GM21390 (cell line): ENCODE measurements at regions not wholly inside any gene's neighbourhood (a gene's known extent, or its start where the extent isn't known, plus 50 kb on each side); places are given as distances from the start of the nearest gene placed in this dataset.

Experiments used
- ATAC-seq: cut with Tn5 transposase; IDR thresholded peaks from one replicate; pipeline ENCODE4 v1.9.1; 2021; ENCODE audit not compliant: unreplicated experiment

- ATAC-seq: no peak
Observed at GRCh38 chr18:78305789-78306188, 673.8 kb upstream of the SALL3 start.

GRCh38 chr18:78309307-78309706 is 670.3 kb upstream of the SALL3 start:
- ATAC-seq: no peak

DNA sequence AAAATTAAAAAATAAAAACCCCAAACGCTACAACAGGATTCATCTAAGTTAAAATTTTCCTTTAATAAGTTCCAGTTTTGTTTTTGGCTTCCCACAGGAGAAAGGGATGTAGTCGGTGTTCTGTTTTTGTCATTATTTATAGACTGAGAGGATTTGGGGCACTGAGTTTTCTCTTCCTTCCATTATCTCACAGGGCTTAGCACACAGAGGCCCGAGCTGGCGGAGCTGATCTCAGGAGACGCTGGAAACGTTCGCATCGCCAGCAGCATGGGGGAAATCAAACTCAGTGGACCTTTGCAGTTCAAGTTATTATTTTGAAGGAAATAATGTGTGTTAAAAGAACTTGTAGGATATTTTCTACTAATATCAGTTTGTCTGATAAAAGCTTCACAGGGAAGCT is 669.7 kb upstream of the SALL3 start:
- no peak for ATAC-seq

DNA sequence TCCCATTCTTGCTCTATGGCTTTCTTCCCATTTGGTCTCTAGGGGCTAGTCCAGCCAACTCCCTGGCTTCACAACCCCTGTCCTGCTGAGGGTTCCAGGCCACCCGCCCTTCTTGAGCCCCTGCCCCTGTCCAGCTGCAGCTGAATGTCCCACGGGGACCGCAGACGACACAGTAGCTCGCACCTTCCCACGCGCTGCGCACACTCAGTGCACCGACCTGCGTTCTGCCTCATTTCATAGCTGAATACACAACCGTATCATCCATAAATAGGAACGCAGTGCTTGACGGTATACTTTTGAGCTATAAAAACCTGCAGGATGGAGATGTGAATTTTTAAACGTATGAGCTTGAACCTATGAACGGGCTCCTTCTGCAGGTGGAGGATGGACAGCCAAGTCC is 660.4 kb upstream of the SALL3 start:
- ATAC-seq: no peak

DNA sequence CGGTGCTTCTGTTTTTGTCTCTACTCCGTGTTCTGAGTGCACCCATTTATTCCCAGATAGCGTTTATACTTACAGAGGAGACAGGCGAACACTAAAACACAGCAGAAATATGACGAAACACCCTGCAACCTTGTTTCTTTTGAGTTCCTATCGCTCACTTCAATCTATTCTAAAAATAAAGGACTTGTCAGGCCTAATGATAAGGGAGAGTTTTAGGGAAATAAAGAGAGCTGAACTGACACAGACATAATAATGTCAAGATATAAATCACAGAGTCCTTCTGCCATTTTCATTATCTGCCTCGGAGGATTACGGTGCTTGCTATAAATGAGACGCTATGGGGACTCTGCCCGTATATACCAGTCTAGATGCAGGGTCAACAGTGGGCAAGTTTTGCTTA is 659.7 kb upstream of the SALL3 start:
- no peak for ATAC-seq

DNA sequence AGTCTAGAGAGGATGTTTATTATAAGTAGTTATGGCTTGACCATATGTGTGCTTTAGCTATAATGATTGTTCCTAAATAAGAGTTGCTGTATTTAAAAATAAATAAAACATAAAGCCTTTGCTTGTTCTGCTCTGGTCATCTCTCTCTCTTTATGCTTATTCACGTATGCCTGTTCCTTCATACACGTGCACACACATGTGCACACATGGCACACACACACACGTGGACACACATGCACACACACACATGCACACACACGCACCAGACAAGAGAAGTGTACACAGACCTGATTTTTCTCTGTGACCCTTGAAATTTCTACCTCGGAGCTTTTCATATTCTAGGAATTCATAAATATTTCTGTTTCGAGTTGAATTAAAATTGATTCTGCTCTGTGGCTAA is 658.2 kb upstream of the SALL3 start:
- ATAC-seq: no peak

DNA sequence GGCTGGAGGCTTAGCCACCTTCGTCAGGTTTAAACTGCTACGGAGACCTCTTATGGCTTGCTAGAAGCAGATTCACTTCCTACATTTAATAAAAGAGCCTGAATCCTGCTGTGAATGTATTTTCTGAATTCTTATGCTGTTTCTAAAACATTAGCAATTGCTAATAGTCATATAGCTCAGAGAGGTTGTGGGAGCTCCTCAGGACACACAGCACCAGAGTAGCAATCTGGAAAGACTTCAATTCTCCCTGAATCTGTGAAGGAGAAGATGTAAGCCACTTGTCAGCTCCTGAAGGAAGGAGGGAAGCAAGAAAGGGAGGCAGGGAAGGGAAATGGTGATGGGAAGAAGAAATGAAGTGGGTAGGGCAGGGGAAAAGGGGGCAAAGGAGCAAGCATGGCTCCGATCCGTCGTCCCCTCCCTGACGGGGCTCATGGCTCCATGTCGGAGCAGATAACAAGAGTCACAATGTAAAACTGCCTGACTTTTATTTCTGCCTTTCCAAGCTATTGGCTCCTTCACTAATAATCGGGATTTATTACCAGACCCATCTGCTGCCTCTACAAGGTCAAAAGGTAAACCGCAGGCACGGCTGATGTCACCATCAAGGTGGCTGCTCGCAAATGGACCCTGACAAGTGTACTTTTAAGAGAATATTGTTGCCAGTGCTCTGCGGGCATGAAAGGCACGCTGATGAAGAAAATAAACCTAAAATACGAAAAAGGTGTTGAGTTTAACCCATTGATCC is 656.0 kb upstream of the SALL3 start:
- no peak for ATAC-seq

- ATAC-seq: no peak
Observed at GRCh38 chr18:78327643-78328042, 652.0 kb upstream of the SALL3 start.

GRCh38 chr18:78330766-78331165 is 648.9 kb upstream of the SALL3 start:
- ATAC-seq: no peak

DNA sequence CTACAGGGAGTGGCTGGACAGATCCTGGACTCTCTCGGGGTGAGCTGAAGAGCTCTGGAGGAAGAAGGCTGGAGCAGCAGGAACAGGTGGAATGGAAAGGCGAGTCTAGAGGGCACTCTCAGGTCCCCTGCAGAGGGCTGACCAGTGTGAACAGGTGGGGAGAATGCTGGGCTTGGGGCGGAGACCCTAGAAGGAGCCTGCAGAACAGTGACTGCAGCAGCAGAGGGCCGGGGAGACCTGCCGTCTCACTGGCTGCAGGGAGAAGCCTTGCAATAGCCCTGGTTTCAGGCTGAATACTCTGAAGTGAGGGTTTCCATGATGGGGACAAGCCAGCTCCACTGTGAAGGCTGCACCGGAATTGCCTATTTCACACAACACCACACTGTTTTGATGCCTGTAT is 626.7 kb upstream of the SALL3 start:
- no peak for ATAC-seq

GRCh38 chr18:78362198-78362597 is 617.4 kb upstream of the SALL3 start:
- ATAC-seq: no peak

- no peak for ATAC-seq
Observed at GRCh38 chr18:78363556-78364387, 615.8 kb upstream of the SALL3 start.

DNA sequence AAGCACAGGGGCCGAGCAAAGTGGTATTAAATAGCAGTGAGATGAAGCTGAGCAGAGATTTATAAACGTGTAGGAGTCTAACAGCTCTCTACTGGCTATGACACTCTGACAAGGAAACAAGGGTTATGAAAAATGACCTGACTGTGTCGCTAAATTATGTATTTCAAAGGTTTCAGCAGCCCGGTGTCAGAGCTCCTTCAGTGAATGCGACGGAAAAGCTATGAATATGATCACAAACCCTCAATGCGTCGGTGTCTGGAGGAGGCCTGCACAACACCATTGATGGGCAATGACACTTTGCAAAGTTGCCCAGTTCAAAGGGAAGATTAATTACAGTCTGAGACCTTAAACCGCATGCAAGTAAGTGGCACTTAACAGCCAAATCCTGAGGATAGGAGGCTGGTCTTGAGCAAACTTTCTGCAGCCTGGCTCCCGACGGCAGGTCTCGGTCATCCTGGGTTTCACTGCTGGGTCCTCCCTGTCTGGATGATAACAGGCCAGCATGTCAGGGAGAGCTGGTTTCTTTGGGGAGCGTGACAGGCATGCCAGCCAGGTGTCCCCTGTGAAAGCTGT is 615.1 kb upstream of the SALL3 start:
- ATAC-seq: no peak

DNA sequence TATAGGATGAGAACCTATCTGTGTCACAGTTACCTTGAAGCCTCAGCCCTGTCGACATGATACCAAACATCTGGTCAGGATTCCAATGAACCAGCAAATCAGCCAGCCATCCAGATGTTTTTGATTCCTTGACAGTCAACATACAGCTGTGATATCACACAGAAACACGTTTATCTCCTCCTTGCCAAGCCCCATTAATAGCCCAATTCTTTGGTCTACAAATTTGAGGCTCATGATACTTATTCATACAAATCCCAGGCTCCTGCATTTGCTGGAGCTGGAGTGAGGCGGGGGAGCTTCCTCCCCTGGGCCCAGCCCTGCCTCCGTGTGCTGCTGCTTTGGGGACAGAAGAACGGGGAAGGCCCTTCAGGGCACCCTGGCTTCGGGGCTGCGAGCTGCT is 611.6 kb upstream of the SALL3 start:
- ATAC-seq: no peak

- no peak for ATAC-seq
Observed at GRCh38 chr18:78368726-78369125, 610.9 kb upstream of the SALL3 start.

DNA sequence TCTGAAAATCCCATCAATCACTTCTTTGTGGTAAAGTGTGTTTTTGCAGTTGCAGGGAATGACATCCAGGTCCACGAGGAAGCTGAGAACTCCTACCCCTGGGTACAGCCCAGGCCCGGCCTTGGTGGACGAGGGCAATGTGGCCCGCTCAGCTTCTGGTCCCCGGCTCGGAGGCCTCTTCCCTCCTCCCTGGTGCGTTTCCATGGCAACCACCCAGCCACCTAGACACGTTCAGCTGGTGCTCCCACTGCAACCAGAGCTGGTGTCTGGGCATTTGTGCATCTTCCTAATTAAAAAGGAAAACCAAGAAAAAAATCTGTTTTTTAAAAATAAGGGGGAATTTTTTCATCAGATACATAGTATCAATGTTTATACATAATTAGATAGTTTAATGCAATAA is 603.6 kb upstream of the SALL3 start:
- ATAC-seq: no peak

GRCh38 chr18:78378403-78378802 is 601.2 kb upstream of the SALL3 start:
- no peak for ATAC-seq

GRCh38 chr18:78378983-78379382 is 600.6 kb upstream of the SALL3 start:
- ATAC-seq: no peak

DNA sequence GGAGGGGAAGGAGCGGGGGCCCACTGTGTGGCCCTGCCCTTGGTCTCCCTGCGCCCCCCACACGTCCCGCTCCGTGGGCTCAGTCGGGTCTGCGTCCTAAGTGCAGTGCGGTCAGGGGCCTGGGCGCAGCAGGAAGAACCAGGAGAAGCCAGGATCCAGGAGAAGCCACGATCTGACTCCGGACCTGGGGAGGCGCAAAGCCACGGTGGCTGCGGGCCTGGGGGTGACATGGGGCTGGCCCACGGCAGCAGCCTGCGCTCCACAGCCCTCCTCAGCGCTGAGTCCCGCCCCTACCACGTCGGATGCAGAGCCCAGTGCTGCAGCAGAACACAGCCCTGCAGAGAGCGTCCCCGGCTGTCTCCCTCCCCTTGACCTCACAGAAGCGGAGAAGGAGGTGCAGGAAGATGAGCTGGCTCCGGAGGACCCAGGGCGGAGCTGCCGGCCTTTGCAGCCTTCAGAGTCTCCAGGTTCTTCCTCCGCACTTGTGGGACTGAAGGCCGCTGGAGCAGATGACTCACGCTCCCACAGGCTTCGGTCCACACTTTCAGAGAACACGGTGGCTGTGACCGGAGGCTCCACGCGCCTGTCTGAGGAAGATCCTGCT is 589.2 kb upstream of the SALL3 start:
- ATAC-seq: no peak

GRCh38 chr18:78390952-78391348 is 588.7 kb upstream of the SALL3 start:
- ATAC-seq: no peak

- no peak for ATAC-seq
Observed at GRCh38 chr18:78393086-78393862, 586.3 kb upstream of the SALL3 start.
